ENCODE measurements at regions not wholly inside any gene's neighbourhood (a gene's known extent, or its start where the extent isn't known, plus 50 kb on each side); places are given as distances from the start of the nearest gene placed in this dataset.
A peak's percentile ranks its signal among the peaks of the same experiment; 100 is the strongest.

GRCh38 chr6:56368491-56368890 lies 121.1 kb upstream of the COL21A1 start:
- no peak for TF ChIP-seq GATA3 (IDR thresholded peaks at IDR 0.05; ENCODE audit: low read depth, low read length)
- no peak for TF ChIP-seq GATA2 (IDR thresholded peaks at IDR 0.05; ENCODE audit: low read depth, low read length)

GRCh38 chr6:56366141-56366852 lies 118.9 kb upstream of the COL21A1 start:
- TF ChIP-seq GATA2 (IDR thresholded peaks at IDR 0.05; ENCODE audit: low read depth, low read length), result no peak
- no peak for TF ChIP-seq GATA3 (IDR thresholded peaks at IDR 0.05; ENCODE audit: low read depth, low read length)

- TF ChIP-seq GATA2 (IDR thresholded peaks at IDR 0.05; ENCODE audit: low read depth, low read length), result no peak
- TF ChIP-seq GATA3 (IDR thresholded peaks at IDR 0.05; ENCODE audit: low read depth, low read length), result 0 out of 2 replicates have a peak, but pooled peaks have one; percentile 9
These were observed 117.5 kb upstream of the COL21A1 start for GRCh38 chr6:56364827-56365339.

- TF ChIP-seq GATA3 (IDR thresholded peaks at IDR 0.05; ENCODE audit: low read depth, low read length) (peak; percentile 80), GATA2 (IDR thresholded peaks at IDR 0.05; ENCODE audit: low read depth, low read length) (peak; percentile 87)
These were observed 117.0 kb upstream of the COL21A1 start for GRCh38 chr6:56364431-56364826.

GRCh38 chr6:56363796-56364430 lies 116.5 kb upstream of the COL21A1 start:
- TF ChIP-seq GATA2 (IDR thresholded peaks at IDR 0.05; ENCODE audit: low read depth, low read length) (no peak; the same call in none of the 2 replicates), GATA3 (IDR thresholded peaks at IDR 0.05; ENCODE audit: low read depth, low read length) (peak; percentile 60; the same call in 1 of the 2 replicates)

- no peak for TF ChIP-seq GATA2 (IDR thresholded peaks at IDR 0.05; ENCODE audit: low read depth, low read length)
These were observed 114.4 kb upstream of the COL21A1 start for GRCh38 chr6:56361812-56362211.

- TF ChIP-seq GATA3 (IDR thresholded peaks at IDR 0.05; ENCODE audit: low read depth, low read length) (no peak), GATA2 (IDR thresholded peaks at IDR 0.05; ENCODE audit: low read depth, low read length) (no peak)
These were observed 112.0 kb upstream of the COL21A1 start for GRCh38 chr6:56359201-56359899.

GRCh38 chr6:56357616-56358373 lies 110.4 kb upstream of the COL21A1 start:
- TF ChIP-seq GATA2 (IDR thresholded peaks at IDR 0.05; ENCODE audit: low read depth, low read length) (no peak), GATA3 (IDR thresholded peaks at IDR 0.05; ENCODE audit: low read depth, low read length) (no peak)

GRCh38 chr6:56356426-56356825 lies 109.0 kb upstream of the COL21A1 start:
- TF ChIP-seq GATA3 (IDR thresholded peaks at IDR 0.05; ENCODE audit: low read depth, low read length) (no peak), GATA2 (IDR thresholded peaks at IDR 0.05; ENCODE audit: low read depth, low read length) (no peak)

- no peak for TF ChIP-seq GATA3 (IDR thresholded peaks at IDR 0.05; ENCODE audit: low read depth, low read length)
- no peak for TF ChIP-seq GATA2 (IDR thresholded peaks at IDR 0.05; ENCODE audit: low read depth, low read length)
These were observed 106.5 kb upstream of the COL21A1 start for GRCh38 chr6:56353860-56354259.

- TF ChIP-seq GATA3 (IDR thresholded peaks at IDR 0.05; ENCODE audit: low read depth, low read length), result no peak
- no peak for TF ChIP-seq GATA2 (IDR thresholded peaks at IDR 0.05; ENCODE audit: low read depth, low read length)
These were observed 103.4 kb upstream of the COL21A1 start for GRCh38 chr6:56350628-56351260.

GRCh38 chr6:56349194-56349593 lies 101.8 kb upstream of the COL21A1 start:
- TF ChIP-seq GATA2 (IDR thresholded peaks at IDR 0.05; ENCODE audit: low read depth, low read length) (no peak), GATA3 (IDR thresholded peaks at IDR 0.05; ENCODE audit: low read depth, low read length) (no peak)

GRCh38 chr6:56348578-56348977 lies 101.2 kb upstream of the COL21A1 start:
- no peak for TF ChIP-seq GATA2 (IDR thresholded peaks at IDR 0.05; ENCODE audit: low read depth, low read length)
- TF ChIP-seq GATA3 (IDR thresholded peaks at IDR 0.05; ENCODE audit: low read depth, low read length), result no peak
